Inflammatory macrophage treated with lipopolysaccharide for 1 hour (primary cell): ENCODE measurements at regions not wholly inside any gene's neighbourhood (a gene's known extent, or its start where the extent isn't known, plus 50 kb on each side); places are given as distances from the start of the nearest gene placed in this dataset.
A peak's percentile ranks its signal among the peaks of the same experiment; 100 is the strongest.
"Not testable (repeated sequence)": the region's sequence is repeated elsewhere in the genome, so short reads cannot be mapped to it uniquely, and the experiment has no call there.

Experiments
- DNase-seq, 2 donors: peaks; one replicate each; pipeline ENCODE4 v3.0.0-alpha.2; 2020 to 2022

- DNase-seq: peak; percentile 42 to 48
Observed at GRCh38 chr14:81765651-81766275, 232.1 kb upstream of the SEL1L start.

DNA sequence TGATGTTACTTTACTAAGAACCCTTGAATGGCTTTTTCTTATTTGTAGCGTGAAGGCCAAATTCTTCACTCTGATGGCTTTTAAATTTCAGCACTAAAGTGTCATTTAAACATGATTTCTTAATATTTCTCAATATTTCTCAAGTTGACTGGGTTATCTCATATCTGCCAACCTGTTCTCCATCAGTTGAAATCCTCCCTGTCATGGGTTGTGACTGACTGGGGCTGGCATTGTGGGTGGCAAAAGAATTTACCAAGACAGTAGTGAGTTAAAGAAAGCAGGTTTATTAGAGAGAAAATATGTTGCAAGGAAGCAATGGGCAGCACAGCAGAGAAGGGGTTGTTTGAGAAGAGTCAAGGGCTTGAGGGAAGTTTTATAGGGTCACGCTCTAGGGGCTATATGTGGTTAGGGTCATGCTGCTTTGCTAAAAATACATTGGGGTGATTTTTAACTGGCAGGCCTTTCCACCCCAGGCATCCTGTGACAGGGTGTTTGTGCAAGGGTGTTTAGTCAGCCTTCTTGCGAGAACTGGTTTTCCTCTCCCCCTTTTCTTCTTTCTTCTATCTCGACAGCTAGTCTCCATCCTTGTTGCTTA is 232.8 kb upstream of the SEL1L start:
- DNase-seq: peak; percentile 38 to 86

- DNase-seq: peak; percentile 51 to 52
Observed at GRCh38 chr14:81767266-81767995, 233.8 kb upstream of the SEL1L start.

- peak; percentile 45 to 64 for DNase-seq
Observed at GRCh38 chr14:81771651-81772275, 238.1 kb upstream of the SEL1L start.

GRCh38 chr14:81772381-81772780 is 238.7 kb upstream of the SEL1L start:
- DNase-seq: peak; percentile 84 to 92

DNA sequence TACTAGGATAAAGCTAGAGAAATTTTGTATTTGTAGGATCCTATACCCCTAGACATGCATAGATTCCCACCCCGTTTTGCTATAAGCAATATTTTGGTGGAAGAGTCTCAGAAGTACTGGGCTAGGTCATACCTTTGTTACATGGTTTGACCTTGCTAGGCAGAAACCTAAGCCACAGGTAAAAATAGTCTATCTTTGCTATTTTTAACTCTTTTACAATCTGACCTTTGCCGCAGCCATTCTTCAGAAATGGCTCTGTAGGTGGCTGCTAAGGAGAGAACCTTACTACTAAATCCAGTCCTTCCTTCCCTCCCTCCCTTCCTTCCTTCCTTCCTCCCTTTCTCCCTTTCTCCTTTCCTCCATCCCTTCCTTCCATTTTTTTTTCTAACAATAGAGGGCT is 242.9 kb upstream of the SEL1L start:
- no peak for DNase-seq

DNA sequence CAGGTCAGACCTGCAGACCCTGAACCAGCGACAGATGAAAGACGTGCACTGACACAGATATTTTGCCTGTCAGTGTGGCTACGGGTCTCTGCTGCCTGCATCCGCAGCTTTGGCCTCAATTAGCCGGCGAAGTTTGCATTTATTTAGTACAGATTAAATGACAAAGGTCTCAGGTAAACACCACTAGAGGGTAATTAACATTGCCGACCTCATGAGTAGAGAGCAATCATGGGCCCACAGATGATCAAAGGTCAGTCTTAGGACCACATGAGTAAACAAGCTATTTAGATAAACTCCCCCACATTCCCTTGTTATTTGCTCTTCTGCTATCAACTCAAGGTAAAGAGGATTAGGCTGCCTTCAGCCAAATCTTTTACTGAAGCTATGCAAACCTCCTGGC is 248.1 kb upstream of the SEL1L start:
- not testable (repeated sequence) for DNase-seq

GRCh38 chr14:81784084-81784483 is 250.4 kb upstream of the SEL1L start:
- DNase-seq: no peak

DNA sequence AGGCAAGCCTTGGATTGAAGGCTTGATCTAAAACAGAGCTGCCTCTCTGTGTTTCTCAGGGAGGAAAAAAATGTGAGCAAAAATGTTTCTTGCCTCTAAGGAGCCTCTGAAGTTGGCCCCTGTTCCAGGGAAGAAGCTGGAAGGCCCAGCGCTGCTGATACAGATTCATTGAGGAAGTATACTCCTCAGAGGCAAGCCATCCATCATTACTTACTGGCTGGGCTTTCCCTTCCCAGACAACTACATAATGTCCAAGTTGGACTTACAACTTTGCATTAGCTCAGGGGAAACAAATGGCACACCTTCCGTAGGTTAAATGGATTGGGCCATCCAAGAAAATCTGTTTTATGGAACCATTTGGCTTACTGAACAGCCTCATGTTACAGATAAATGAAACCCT is 263.7 kb upstream of the SEL1L start:
- DNase-seq: no peak

GRCh38 chr14:81801921-81802320 is 268.3 kb upstream of the SEL1L start:
- no peak for DNase-seq

DNA sequence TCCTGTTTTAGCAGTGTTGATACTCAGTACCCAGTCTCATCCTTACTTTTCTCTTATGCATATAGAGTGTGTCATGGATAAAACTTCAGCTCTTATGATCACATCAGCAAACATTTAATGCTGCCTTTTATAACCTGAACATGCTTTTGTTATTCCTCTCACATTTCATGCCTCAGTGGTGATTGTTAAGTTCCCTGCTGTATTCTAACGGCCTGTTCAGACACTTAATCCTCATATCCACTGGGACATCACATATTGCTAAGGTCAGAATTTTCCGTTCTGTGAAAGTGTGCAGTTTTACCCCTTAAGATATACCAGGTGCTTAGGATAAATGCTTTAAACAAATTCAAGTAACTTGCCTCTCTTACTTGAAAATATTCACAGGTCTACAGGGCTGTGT is 268.7 kb upstream of the SEL1L start:
- no peak for DNase-seq

DNA sequence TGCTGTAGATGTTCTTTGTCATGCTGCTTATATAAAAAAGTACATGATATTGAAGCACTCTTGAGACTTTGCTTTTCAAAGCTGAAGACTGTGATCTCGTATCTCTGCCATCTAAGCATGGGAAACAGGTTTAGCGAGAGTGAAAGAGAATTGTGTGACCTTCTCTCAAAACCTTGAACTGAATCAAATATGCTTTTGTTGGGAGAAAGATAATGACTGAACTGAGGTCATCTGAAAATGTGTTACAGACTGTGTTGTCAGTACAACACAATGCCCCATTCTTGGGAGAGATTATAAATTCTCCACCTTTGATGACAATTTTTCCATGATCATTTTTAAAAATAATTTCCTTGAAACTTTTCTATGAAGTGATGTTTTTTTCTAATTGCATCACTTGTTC is 272.1 kb upstream of the SEL1L start:
- DNase-seq: no peak

GRCh38 chr14:81811705-81812269 is 278.1 kb upstream of the SEL1L start:
- DNase-seq: no peak

GRCh38 chr14:81818271-81818670 is 284.6 kb upstream of the SEL1L start:
- no peak for DNase-seq

DNA sequence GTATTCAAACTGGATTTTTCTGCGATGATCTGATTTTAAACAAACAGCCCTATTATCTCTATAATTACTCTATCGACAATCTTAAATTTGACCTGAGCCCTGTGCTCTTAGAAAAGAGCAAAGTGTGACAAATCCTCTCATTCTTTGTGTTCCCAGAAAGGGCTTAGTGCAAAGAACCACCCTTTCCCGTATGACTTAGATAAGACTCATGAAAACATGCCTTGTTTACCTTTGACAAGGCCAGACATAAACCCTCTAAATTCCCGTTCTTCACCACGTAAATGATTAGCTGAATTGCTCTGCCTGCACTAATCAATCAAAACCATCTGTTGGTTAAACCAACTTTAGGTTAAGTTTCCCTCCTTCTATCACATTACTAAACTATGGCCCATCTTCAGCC is 285.7 kb upstream of the SEL1L start:
- DNase-seq: no peak

DNA sequence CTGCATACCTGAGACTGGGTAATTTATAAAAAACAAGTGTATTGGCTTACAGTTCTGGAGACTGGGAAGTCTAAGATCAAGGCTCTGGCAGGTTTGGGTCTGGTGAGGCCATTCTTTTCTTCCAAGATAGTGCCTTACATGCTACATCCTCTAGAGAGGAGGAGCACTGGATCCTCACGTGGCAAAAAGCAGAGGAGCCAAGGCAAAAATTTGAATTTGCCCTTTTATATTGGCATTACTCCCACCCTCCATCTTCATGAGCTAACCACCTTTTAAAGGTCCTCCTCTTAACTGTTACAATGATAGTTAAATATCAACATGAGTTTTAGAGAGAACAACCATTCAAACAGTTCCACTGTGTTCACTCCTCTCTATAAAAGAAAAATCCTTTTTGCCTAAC is 286.3 kb upstream of the SEL1L start:
- no peak for DNase-seq

- DNase-seq: no peak
Observed at GRCh38 chr14:81826081-81826480, 292.4 kb upstream of the SEL1L start.

DNA sequence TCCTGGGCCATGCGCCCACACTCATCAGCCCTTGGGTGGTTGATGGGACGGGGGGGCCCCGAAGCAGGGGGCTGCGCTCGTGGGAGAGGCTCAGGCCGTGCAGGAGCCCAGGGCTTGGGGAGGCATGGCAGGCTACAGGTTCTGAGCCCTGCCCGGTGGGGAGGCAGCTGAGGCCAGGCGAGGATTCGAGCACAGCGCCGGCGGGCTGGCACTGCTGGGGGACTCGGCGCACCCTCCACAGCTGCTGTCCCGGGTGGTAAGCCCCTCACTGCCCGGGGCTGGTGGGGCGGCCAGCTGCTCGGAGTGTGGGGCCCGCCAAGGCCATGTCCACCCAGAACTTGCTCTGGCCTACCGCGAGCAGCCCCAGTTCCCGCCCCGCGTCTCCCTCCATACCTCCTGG is 295.8 kb upstream of the SEL1L start:
- DNase-seq: no peak

GRCh38 chr14:81831128-81831820 is 297.6 kb upstream of the SEL1L start:
- no peak for DNase-seq

DNA sequence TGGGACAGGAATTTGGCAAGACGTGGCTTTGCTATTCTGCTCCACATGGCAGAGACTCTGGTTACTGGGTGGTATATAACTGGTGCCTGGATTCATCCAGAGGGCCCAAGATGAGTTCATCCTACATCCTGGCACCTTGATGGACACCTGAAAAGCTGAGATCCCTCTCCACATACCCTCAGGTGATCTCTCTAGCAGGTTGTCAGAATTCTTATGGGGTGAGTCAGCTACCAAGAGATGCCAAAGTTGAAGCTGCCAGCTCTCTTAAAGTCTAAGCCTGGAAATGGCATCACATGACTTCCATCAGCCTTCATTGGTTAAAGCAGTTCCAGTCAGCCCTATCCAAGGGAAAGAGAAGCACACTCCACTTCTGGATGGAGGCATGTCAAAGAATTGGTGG is 300.7 kb upstream of the SEL1L start:
- DNase-seq: no peak

- peak in 1 of 2 donors; percentile 3 for DNase-seq
Observed at GRCh38 chr14:81837304-81837703, 303.7 kb upstream of the SEL1L start.

DNA sequence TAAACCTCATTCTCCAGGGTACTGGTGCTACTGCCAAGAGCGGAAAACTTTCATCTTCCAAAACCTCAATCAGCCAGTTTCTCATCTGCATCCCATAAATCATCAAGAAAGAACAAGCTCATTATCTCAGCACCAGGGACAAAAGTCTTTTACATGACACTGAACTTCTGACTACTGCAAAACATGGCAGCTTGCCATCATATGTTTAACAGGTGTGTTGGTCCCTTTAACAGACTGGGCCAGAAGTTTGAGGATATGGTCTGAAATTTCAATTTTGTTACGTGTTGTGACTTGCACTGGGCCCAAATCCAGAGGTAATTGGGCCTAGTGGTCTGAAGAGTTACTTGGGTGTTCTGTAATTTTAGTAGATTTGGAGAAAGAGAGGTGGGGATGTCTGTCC is 305.4 kb upstream of the SEL1L start:
- DNase-seq: no peak

- no peak for DNase-seq
Observed at GRCh38 chr14:81841346-81841745, 307.7 kb upstream of the SEL1L start.
